CD4-positive, alpha-beta T cell treated with Interleukin-10 for 1 hour (primary cell): ENCODE measurements at regions not wholly inside any gene's neighbourhood (a gene's known extent, or its start where the extent isn't known, plus 50 kb on each side); places are given as distances from the start of the nearest gene placed in this dataset.

ENCODE experiments used
- DNase-seq: peaks from one replicate; pipeline ENCODE4 v3.0.0-alpha.2; 2020

- DNase-seq: no peak
These were observed 375.8 kb downstream of the INSC start for GRCh38 chr11:15490535-15490934.

DNA sequence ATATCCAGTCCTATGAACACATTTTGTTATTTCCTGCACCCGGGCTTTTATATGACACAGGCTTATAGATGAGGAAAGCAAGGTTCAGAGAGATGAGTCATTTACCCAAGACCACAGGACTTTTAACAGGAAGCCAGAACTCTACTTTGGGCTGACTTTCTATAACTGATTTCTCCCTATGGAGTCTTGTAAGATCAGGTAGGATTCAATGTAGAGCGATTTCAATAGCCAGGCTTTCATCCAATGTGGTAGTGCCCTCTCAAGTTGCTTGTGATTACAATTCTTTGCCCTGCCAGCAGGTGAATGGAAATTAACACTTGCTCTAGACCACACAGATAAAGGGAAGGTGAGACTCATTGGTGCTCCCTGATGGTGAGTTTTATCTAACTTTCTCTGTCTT, 378.3 kb downstream of the INSC start:
- no peak for DNase-seq

DNA sequence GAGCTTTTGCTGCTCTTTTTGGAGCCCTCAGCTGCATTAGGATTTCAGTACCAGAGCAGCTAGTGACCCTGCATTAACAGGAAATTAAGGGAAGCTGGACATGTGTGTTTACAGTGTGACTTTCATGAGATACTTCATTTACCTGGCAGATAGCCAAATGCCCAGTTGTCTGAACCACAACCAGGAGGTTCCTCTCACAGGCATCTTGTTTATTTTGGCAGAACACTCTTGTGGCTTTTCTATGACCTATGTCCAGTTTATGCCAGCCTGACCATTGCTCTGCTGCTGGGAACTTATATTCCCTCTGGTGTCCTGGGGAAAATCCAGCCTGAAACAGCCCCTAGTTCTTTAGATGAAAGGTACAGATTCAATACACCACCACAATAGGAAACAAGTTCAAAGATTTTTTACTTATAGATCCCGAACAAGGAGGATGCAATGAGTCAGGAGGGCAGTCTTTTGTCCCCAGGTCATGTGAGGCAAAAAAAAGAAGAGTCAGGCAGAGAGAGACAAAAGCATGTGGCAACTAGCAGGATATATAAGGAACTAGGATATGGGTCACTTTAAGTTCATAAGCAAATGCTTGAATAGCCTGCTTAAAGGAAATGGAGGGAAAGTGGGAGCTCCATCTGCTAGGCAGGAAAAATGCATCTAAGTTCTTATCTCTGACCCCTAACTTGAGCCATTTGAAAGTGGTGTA, 379.3 kb downstream of the INSC start:
- DNase-seq: no peak

- no peak for DNase-seq
These were observed 380.0 kb downstream of the INSC start for GRCh38 chr11:15494740-15495139.

DNA sequence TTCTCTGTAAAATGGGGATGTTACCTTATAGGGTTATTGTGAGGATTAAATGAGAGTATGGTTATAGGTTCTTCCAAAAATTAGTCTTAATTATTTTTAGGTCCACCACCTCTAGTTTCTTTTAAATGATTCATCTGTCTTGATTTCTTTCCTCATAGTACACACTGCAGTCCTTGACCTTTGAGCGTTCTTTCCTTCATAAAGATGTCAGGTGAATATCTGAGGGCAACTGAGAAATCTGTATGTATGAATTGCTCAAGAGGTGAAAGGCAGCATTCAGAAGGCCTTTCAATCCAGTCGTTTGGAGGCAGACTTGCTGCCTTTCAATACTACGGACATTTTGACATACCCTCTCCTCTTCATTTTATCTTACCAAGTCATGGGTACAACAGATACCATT, 380.7 kb downstream of the INSC start:
- DNase-seq: no peak

DNA sequence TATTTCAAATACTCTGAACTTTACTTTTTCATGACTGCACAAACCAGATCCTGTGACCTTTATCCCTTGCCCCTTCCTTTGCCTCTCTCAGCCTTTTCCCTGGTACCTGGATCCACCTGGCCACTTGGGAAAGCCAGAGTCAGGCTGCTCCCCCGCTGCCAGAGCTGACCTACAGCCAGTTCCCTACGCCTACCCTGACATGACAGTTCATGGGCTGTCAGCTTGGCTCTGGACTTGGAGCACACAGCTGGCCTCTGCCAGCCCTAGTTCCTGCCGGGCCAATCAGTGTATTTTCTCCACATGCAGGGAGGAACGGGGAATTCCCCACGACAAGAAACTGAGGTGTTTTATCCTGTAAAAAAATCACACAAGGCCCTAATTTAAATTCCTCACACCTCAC, 382.6 kb downstream of the INSC start:
- no peak for DNase-seq

DNA sequence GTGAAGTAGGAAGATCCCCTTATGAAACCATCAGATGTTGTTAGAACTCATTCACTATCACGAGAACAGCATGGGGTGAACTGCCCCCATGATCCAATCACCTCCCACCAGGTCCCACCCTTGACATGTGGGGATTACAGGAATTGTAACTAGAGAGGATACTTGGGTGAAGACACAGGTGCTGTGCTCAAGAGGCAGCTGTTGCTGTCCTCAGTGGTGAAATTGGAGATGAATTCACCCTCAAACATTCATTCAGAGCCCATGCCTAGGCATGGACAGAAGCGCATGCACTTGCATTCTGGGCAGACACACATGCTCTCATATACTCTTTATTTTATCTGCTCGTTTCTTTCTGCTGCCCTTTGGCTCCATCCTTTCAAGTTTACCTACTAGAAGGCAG, 385.0 kb downstream of the INSC start:
- DNase-seq: no peak

- DNase-seq: no peak
These were observed 385.9 kb downstream of the INSC start for GRCh38 chr11:15500643-15501042.

DNA sequence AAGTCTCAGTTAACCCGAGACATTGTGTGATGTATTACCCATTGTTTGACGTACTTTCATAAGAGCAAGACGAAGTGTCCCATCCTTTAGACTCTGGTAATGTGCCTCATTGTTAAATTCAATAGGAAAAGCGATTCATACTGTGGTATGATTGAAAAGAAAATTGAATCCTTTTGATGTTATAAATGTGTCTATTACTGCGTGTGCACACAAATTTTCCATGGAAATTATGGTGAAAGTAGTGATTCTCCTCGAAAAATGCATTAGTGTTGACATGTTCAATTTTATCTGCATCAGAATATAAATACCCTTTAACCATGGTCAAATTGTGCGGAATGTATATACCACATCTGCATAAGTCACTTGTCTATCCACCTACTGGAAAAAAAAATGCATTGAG, 386.8 kb downstream of the INSC start:
- DNase-seq: no peak

DNA sequence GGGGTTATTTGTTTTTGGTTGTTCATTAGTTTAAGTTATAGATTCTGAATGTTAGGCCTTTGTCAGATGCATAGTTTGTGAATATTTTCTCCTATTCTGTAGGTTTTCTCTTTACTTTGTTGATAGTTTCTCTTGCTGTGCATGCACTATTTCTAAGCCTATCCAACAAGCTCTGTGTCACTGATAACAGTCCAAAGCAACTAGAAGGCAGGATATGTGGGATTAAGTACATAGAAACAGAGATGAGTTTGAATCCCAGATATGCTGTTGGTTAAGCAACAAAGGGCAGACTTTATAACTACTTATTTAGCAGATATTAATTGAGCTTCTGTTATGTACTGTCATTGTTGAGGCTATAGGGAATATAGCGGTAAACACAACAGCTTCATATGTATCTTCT, 390.4 kb downstream of the INSC start:
- no peak for DNase-seq

- DNase-seq: no peak
These were observed 392.9 kb downstream of the INSC start for GRCh38 chr11:15507592-15507991.

- DNase-seq: no peak
These were observed 394.4 kb downstream of the INSC start for GRCh38 chr11:15509082-15509481.

GRCh38 chr11:15519124-15519791, 404.5 kb downstream of the INSC start:
- DNase-seq: no peak

- no peak for DNase-seq
These were observed 405.2 kb downstream of the INSC start for GRCh38 chr11:15519911-15520310.

GRCh38 chr11:15523543-15523942, 408.8 kb downstream of the INSC start:
- DNase-seq: no peak

DNA sequence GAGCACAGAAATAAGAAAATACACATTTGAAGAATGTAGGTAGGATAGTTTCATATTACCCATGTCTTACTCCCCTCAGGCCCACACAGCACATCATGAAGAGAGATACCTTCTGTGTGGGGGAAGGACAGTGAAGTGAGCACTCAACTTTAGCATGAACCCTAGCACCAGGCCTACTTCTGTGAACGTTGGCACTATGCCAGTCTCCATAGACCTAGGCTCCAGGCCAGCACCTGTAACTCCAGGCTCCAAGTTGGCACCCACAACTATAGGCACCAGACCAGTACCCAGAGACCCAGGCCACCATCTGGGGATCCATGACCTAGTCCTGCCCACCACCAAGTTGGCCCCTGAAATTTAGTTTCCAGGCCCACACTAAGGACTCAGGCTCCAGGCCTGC, 410.9 kb downstream of the INSC start:
- no peak for DNase-seq

GRCh38 chr11:15526032-15526431, 411.3 kb downstream of the INSC start:
- no peak for DNase-seq

DNA sequence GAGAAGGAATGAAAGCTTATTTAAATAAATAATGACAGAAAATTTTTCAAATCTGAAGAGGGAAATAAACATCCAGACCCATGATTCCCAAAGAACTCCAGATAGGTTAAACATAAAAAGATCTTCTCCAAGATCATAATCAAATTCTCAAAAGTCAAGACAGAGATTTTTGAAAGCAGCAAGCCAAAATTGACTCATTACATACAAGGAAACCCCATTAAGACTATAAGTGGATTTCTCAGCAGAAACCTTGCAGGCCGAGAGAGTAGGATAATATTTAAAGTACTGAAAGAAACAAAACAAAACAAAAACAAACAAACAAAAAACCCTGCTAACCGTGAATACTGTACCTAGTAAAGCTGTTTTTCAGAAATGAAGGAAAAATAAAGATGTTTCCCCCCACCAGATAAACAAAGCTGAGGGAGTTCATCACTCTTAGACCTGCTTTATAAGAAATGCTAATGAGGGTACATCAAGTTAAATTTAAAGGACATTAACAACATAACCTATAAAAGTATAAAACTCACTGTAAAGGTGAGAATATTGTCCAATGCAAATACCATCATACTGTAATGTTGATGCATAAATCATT, 412.2 kb downstream of the INSC start:
- no peak for DNase-seq

- no peak for DNase-seq
These were observed 417.7 kb downstream of the INSC start for GRCh38 chr11:15532432-15532831.

GRCh38 chr11:15534266-15534665, 419.5 kb downstream of the INSC start:
- no peak for DNase-seq

GRCh38 chr11:15535414-15535813, 420.7 kb downstream of the INSC start:
- no peak for DNase-seq

DNA sequence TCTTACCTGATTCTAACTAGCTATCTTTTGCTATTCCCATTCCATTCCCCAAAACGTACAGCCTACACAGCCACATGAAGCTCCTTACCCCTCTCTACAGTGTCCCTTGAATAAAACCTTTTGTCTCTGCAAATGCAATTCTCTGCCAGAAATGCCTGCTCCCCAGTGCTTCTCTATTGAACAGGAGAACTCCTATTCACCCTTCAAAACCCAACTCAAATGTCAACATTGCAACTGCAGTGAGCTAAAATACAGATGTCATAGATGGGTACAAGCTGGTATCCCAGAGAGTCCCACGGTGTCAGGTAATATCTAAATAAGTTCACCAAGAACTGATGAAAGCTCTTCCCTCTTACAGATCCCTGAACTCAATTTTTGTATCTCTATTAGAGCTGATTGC, 421.7 kb downstream of the INSC start:
- no peak for DNase-seq

DNA sequence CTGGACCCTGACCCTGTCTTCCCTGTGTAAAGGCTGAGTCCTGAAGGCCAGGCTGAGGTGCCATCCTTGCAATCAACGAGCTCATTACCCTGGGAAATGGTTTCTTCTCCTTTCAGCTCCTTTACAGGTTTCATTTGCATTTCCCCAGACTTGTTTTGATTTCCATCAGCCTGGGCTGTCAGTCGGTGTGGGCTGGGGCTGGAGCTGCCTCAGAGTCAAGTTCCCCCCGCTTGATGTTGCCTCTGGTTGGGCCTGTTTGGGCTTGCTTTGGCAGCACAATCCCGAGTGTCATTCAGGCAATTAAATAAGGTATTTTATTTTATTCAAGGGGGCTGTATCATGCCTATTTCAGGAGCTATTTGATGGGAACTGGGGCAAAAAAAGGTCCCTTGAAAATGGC, 424.9 kb downstream of the INSC start:
- DNase-seq: no peak

- DNase-seq: no peak
These were observed 426.4 kb downstream of the INSC start for GRCh38 chr11:15541079-15541478.

DNA sequence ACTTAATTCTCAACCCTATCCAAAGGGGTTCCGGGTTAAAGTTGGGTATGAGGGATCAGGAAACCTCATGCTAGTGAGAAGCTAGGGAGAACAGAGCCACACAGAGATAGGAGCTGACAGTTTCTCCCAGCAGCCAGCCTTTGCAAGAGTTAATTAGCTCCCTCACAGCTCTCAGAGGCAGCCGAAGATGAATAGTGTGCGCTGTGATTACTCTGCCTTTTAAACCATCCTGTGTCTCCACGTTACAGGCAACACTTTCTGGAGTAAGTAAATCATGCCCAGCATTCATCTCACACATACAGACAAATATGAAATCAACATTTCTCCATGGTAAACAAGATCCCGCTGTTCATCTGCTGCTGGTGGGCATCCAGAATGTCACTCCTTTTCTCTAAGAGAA, 429.6 kb downstream of the INSC start:
- no peak for DNase-seq
